BJ (cell line): ENCODE measurements at regions not wholly inside any gene's neighbourhood (a gene's known extent, or its start where the extent isn't known, plus 50 kb on each side); places are given as distances from the start of the nearest gene placed in this dataset.

Source experiments
- CTCF ChIA-PET: fragments of 350-600 bp; formaldehyde crosslinking; extraction: SDS; loops from one replicate; lab custom pipeline; 2021; ENCODE audit warnings: antibody characterized with exemption, inconsistent platforms; lab: Yijun Ruan, JAX
- POLR2A ChIA-PET: fragments of 300-600 bp; sonication (Branson Sonifier 250); formaldehyde crosslinking; extraction: SDS; loops from one replicate; lab custom pipeline; 2021; ENCODE audit warnings: antibody characterized with exemption; lab: Charles Lee
- DNase-seq: peaks from one replicate; pipeline ENCODE4 v3.0.0-alpha.2; 2011; ENCODE audit warnings: low read depth
- H3K27me3 ChIP-seq: 2 replicates; pipeline ENCODE4 v1.6.0; 2011; ENCODE audit warnings: low read length; ENCODE audit not compliant: control insufficient read depth, insufficient read depth
- H3K36me3 ChIP-seq: 2 replicates; pipeline ENCODE4 v1.5.1; 2011; ENCODE audit warnings: low read length; ENCODE audit not compliant: control insufficient read depth, insufficient read depth
- H3K4me3 ChIP-seq: 2 replicates; pipeline ENCODE4 v1.5.1; 2011; ENCODE audit warnings: low read depth, mild to moderate bottlenecking, control low read depth, low read length
- TF ChIP-seq, protein P1 (sequence below): IDR thresholded peaks from 2 replicates; pipeline ENCODE4 v1.5.1; 2011; ENCODE audit warnings: low read depth, mild to moderate bottlenecking, control low read depth, inconsistent platforms, low read length, moderate library complexity; ENCODE audit not compliant: insufficient read depth

GRCh38 chr20:12891643-12892042, 117.1 kb upstream of the SPTLC3 start:
- Histone ChIP-seq H3K4me3 (no peak overlapping the region), H3K36me3 (no peaks in the 10 kb centered on the region), H3K27me3 (no peaks in the 10 kb centered on the region)
- CTCF ChIA-PET: no interaction called here
- TF ChIP-seq, protein P1, sequence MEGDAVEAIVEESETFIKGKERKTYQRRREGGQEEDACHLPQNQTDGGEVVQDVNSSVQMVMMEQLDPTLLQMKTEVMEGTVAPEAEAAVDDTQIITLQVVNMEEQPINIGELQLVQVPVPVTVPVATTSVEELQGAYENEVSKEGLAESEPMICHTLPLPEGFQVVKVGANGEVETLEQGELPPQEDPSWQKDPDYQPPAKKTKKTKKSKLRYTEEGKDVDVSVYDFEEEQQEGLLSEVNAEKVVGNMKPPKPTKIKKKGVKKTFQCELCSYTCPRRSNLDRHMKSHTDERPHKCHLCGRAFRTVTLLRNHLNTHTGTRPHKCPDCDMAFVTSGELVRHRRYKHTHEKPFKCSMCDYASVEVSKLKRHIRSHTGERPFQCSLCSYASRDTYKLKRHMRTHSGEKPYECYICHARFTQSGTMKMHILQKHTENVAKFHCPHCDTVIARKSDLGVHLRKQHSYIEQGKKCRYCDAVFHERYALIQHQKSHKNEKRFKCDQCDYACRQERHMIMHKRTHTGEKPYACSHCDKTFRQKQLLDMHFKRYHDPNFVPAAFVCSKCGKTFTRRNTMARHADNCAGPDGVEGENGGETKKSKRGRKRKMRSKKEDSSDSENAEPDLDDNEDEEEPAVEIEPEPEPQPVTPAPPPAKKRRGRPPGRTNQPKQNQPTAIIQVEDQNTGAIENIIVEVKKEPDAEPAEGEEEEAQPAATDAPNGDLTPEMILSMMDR: no peak
- POLR2A ChIA-PET: no interaction called here
- DNase-seq: no peak

GRCh38 chr20:12893019-12893418, 115.8 kb upstream of the SPTLC3 start:
- no peak for DNase-seq
- no peak overlapping the region for H3K4me3 ChIP-seq
- ChIA-PET POLR2A (no interaction called here), CTCF (no interaction called here)
- TF ChIP-seq, protein P1: no peak
- H3K36me3 ChIP-seq: no peaks in the 10 kb centered on the region
- H3K27me3 ChIP-seq: no peaks in the 10 kb centered on the region

- POLR2A ChIA-PET: no interaction called here
Observed at GRCh38 chr20:12893653-12894052, 115.1 kb upstream of the SPTLC3 start.

GRCh38 chr20:12894089-12894488, 114.7 kb upstream of the SPTLC3 start:
- TF ChIP-seq, protein P1: no peak
- ChIA-PET CTCF (no interaction called here), POLR2A (no interaction called here)
- Histone ChIP-seq H3K36me3 (no peaks in the 10 kb centered on the region), H3K4me3 (no peak overlapping the region), H3K27me3 (no peaks in the 10 kb centered on the region)
- no peak for DNase-seq

More at GRCh38 chr20:12893653-12894052, 115.1 kb upstream of the SPTLC3 start:
- Histone ChIP-seq H3K36me3 (no peaks in the 10 kb centered on the region), H3K4me3 (no peak overlapping the region), H3K27me3 (no peaks in the 10 kb centered on the region)
- CTCF ChIA-PET: no interaction called here
- no peak for DNase-seq
- TF ChIP-seq, protein P1: no peak

GRCh38 chr20:12896180-12896579, 112.6 kb upstream of the SPTLC3 start:
- Histone ChIP-seq H3K27me3 (no peaks in the 10 kb centered on the region), H3K4me3 (no peak overlapping the region), H3K36me3 (no peaks in the 10 kb centered on the region)
- POLR2A ChIA-PET: no interaction called here
- CTCF ChIA-PET: no interaction called here
- TF ChIP-seq, protein P1: no peak
- DNase-seq: no peak
